OCI-LY1 (cell line): ENCODE measurements at regions not wholly inside any gene's neighbourhood (a gene's known extent, or its start where the extent isn't known, plus 50 kb on each side); places are given as distances from the start of the nearest gene placed in this dataset.
"Not testable (repeated sequence)": the region's sequence is repeated elsewhere in the genome, so short reads cannot be mapped to it uniquely, and the experiment has no call there.

ENCODE experiments used
- H2AFZ ChIP-seq: fragments of 200-600 bp; sonication (generic), shearing (Covaris generic); 2 replicates; pipeline ENCODE4 v1.6.0; 2014; ENCODE audit warnings: antibody characterized with exemption, mild to moderate bottlenecking, low read length
- H3F3A ChIP-seq: fragments of 200-600 bp; sonication (generic), shearing (Covaris generic); 2 replicates; pipeline ENCODE4 v1.6.0; 2014; ENCODE audit warnings: mild to moderate bottlenecking, antibody characterized with exemption, low read length, moderate library complexity; ENCODE audit not compliant: insufficient read depth
- H3K27ac ChIP-seq: fragments of 200-600 bp; sonication (generic); 2 replicates; pipeline ENCODE4 v1.5.1; 2014; ENCODE audit warnings: low read length, mixed run types, mild to moderate bottlenecking, low read depth; ENCODE audit not compliant: poor library complexity, severe bottlenecking
- H3K27me3 ChIP-seq: fragments of 200-600 bp; sonication (generic); 2 replicates; pipeline ENCODE4 v1.6.0; 2014; ENCODE audit warnings: antibody characterized with exemption, mild to moderate bottlenecking, low read length, moderate library complexity; ENCODE audit not compliant: insufficient read depth
- H3K36me3 ChIP-seq: fragments of 200-600 bp; sonication (generic); 2 replicates; pipeline ENCODE4 v1.6.1; 2014; ENCODE audit warnings: mild to moderate bottlenecking, antibody characterized with exemption, low read length, moderate library complexity, mixed read lengths; ENCODE audit not compliant: insufficient read depth
- H3K4me1 ChIP-seq: fragments of 200-600 bp; sonication (generic); 2 replicates; pipeline ENCODE4 v1.5.1; 2014; ENCODE audit warnings: mild to moderate bottlenecking, low read length, moderate library complexity; ENCODE audit not compliant: insufficient read depth, severe bottlenecking
- H3K4me2 ChIP-seq: fragments of 200-600 bp; sonication (generic), shearing (Covaris generic); 2 replicates; pipeline ENCODE4 v1.6.1; 2014; ENCODE audit warnings: low read length
- H3K4me3 ChIP-seq: fragments of 200-600 bp; sonication (generic); 2 replicates; pipeline ENCODE4 v1.5.1; 2014; ENCODE audit warnings: low read length, low read depth, mild to moderate bottlenecking, mixed read lengths; ENCODE audit not compliant: poor library complexity, severe bottlenecking
- H3K79me2 ChIP-seq: fragments of 200-600 bp; shearing (Covaris generic); 2 replicates; pipeline ENCODE4 v1.6.1; 2016; ENCODE audit warnings: mixed run types, low read length, mixed read lengths; ENCODE audit not compliant: insufficient read depth
- H3K9ac ChIP-seq: fragments of 200-600 bp; sonication (generic), shearing (Covaris generic); 2 replicates; pipeline ENCODE4 v1.6.1; 2014; ENCODE audit warnings: mild to moderate bottlenecking, low read length, mixed read lengths
- H3K9me2 ChIP-seq: fragments of 200-600 bp; sonication (generic), shearing (Covaris generic); 2 replicates; pipeline ENCODE4 v1.6.1; 2014; ENCODE audit warnings: low read depth, mild to moderate bottlenecking, low read length, mixed read lengths
- H3K9me3 ChIP-seq: fragments of 200-600 bp; shearing (Covaris generic); 2 replicates; pipeline ENCODE4 v1.6.1; 2014; ENCODE audit warnings: low read length, mixed read lengths
- H4K20me1 ChIP-seq: fragments of 200-600 bp; sonication (generic), shearing (Covaris generic); 2 replicates; pipeline ENCODE4 v1.6.0; 2016; ENCODE audit warnings: mild to moderate bottlenecking, low read length; ENCODE audit not compliant: insufficient read depth
- EZH2 ChIP-seq: fragments of 200-600 bp; sonication (generic), shearing (Covaris generic); IDR thresholded peaks from 2 replicates; pipeline ENCODE4 v1.8.0; 2017; ENCODE audit warnings: borderline replicate concordance, mixed run types, mild to moderate bottlenecking, antibody characterized with exemption, low read length, moderate library complexity, mixed read lengths
- TF ChIP-seq, protein P1 (sequence below): fragments of 200-600 bp; sonication (generic), shearing (Covaris generic); IDR thresholded peaks from 2 replicates; pipeline ENCODE4 v1.5.1; 2017; ENCODE audit warnings: mild to moderate bottlenecking, antibody characterized with exemption, low read length, moderate library complexity, mixed read lengths

DNA sequence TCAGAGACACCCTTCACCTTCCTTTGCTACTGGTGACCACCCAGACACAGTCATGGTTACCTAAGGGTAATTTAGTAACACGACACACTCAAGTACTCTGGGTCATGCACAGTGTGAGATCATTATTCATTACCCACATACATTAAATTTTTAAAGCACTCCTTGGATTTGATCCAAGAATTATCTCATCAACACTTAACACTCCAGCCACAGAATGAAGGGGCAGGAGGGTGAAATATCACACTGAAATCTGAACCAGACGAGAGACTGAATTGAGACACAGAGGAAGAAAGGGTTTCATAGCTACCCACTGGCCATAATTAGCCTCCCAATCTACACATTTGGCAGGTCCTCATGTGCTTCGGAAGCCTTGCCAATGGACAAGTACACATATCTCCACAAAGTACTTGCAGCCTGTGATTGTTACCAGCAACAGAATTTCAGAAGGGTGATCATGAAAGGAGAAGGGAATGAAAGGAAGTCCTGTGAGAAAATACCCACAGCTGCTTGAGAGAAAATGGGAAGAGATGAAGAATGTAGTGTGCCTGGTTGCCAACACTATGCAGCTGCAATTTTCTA, 189.3 kb downstream of the POLR1F start:
- Histone ChIP-seq H3K27ac (no peak overlapping the region), H2AFZ (no peak overlapping the region), H4K20me1 (no peaks in the 10 kb centered on the region), H3K9me2 (no peaks in the 10 kb centered on the region), H3K9ac (no peak overlapping the region), H3K9me3 (no peaks in the 10 kb centered on the region), H3K27me3 (no peaks in the 10 kb centered on the region), H3K4me2 (no peak overlapping the region), H3K4me1 (no peaks in the 10 kb centered on the region), H3F3A (no peaks in the 10 kb centered on the region), H3K36me3 (no peaks in the 10 kb centered on the region), H3K4me3 (no peak overlapping the region), H3K79me2 (no peaks in the 10 kb centered on the region)
- TF ChIP-seq EZH2: no peak
- TF ChIP-seq, protein P1, sequence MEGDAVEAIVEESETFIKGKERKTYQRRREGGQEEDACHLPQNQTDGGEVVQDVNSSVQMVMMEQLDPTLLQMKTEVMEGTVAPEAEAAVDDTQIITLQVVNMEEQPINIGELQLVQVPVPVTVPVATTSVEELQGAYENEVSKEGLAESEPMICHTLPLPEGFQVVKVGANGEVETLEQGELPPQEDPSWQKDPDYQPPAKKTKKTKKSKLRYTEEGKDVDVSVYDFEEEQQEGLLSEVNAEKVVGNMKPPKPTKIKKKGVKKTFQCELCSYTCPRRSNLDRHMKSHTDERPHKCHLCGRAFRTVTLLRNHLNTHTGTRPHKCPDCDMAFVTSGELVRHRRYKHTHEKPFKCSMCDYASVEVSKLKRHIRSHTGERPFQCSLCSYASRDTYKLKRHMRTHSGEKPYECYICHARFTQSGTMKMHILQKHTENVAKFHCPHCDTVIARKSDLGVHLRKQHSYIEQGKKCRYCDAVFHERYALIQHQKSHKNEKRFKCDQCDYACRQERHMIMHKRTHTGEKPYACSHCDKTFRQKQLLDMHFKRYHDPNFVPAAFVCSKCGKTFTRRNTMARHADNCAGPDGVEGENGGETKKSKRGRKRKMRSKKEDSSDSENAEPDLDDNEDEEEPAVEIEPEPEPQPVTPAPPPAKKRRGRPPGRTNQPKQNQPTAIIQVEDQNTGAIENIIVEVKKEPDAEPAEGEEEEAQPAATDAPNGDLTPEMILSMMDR: no peak

DNA sequence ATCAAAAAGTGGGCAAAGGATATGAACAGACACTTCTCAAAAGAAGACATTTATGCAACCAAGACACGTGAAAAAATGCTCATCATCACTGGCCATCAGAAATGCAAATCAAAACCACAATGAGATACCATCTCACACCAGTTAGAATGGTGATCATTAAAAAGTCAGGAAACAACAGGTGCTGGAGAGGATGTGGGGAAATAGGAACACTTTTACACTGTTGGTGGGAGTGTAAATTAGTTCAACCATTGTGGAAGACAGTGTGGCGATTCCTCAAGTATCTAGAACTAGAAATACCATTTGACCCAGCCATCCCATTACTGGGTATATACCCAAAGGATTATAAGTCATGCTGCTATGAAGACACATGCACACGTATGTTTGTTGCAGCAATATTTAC, 191.3 kb downstream of the POLR1F start:
- not testable (repeated sequence) for H3K9me2 ChIP-seq

DNA sequence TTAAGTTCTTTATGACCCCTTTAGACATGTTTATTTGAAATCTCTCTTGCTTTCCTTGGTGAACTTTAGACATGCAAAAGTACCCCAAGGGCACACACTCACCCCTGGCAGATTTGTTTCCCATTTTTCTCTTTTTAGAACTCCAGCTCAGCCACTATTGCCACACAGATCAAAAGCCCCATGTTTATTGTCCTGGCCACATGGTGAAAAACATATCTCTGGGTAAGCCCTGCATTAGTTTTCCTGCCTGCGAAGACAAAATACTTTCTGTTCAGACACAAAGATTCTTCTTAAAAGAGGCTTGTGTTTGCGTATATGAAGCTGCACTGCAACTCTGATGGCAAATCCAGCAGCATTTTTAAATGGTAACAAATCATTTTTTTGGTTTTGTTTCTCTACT, 200.0 kb downstream of the POLR1F start:
- Histone ChIP-seq H3K27ac (no peak overlapping the region), H3K9me2 (no peaks in the 10 kb centered on the region), H3F3A (no peaks in the 10 kb centered on the region), H3K4me1 (no peaks in the 10 kb centered on the region), H3K36me3 (no peaks in the 10 kb centered on the region), H3K4me2 (no peak overlapping the region), H3K27me3 (no peaks in the 10 kb centered on the region), H3K79me2 (no peaks in the 10 kb centered on the region), H3K9me3 (no peaks in the 10 kb centered on the region), H3K9ac (no peak overlapping the region), H3K4me3 (no peak overlapping the region), H2AFZ (no peak overlapping the region), H4K20me1 (no peaks in the 10 kb centered on the region)
- no peak for TF ChIP-seq EZH2

More for the DNA sequence above, 191.3 kb downstream of the POLR1F start:
- H3K27me3 ChIP-seq, H3K4me1 ChIP-seq, H3K27ac ChIP-seq, H3K4me2 ChIP-seq, H3K9me3 ChIP-seq, H3F3A ChIP-seq, H3K9ac ChIP-seq, H2AFZ ChIP-seq, H3K4me3 ChIP-seq, H3K36me3 ChIP-seq, H4K20me1 ChIP-seq, H3K79me2 ChIP-seq: not testable (repeated sequence)

DNA sequence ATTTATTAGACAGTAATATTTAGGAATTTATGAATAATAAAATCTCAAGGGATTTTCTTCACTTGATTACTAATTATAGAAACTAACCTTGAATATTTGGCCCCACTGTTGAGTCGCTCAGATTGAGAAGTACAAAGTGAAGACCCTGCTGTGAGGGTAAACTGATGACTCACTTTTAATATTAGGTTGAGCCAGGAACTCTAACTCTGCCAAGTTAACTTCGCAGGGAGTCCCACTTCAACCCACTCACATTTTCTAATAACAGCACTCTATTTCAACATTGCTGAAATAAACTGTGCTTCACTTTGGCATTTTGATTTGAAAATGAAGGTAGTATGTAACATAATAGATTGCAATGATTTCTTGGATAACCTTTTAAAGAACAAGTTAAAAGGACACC, 200.7 kb downstream of the POLR1F start:
- Histone ChIP-seq H3K79me2 (no peaks in the 10 kb centered on the region), H4K20me1 (no peaks in the 10 kb centered on the region), H3K36me3 (no peaks in the 10 kb centered on the region), H2AFZ (no peak overlapping the region), H3K4me1 (no peaks in the 10 kb centered on the region), H3K4me2 (no peak overlapping the region), H3K27me3 (no peaks in the 10 kb centered on the region), H3K27ac (no peak overlapping the region), H3K4me3 (no peak overlapping the region), H3K9me3 (no peaks in the 10 kb centered on the region), H3F3A (no peaks in the 10 kb centered on the region), H3K9ac (no peak overlapping the region), H3K9me2 (no peaks in the 10 kb centered on the region)
- TF ChIP-seq, protein P1: no peak
- no peak for TF ChIP-seq EZH2
